ENCODE measurements at regions not wholly inside any gene's neighbourhood (a gene's known extent, or its start where the extent isn't known, plus 50 kb on each side); places are given as distances from the start of the nearest gene placed in this dataset.

DNA sequence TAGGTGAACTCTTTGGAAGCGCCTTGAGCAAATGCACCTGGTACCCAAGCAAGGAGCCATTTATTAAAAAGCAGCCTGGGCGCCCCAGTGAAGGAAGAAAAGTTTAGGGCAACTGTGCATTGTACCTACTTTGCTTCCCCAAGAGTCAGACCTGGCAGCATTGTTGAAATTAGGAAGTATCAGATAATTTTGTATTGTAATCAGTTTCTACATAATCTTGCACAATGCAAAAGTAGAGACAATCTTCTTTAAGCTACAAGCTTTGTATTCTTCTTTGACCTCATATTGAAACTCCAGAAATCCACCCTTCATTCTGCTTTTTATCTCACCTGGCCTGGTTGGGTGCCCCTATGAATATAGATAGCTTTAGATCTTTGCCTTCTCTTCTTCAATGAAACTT lies 490.8 kb downstream of the RASEF start:
- intact Hi-C loops (cut with micrococcal nuclease) = no loop called here

DNA sequence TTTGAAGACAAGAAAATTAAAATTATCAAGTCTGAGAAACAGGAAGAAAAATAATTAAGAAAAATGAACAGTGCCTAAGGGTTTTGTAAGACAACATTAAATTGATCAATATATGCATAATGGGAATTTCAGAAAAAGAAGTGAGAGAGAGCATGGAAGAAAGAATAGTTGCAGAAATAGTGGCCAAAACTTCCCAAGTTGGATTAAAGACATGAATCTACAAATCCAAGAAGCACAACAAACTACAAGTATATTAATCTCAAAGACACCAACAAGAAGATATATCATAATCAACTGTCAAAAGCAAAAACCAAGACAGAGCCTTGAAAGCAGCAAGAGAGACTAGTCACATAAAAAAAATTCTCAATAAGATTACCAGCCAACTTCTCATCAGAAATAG lies 488.0 kb downstream of the RASEF start:
- intact Hi-C loops (cut with micrococcal nuclease) = no loop called here

DNA sequence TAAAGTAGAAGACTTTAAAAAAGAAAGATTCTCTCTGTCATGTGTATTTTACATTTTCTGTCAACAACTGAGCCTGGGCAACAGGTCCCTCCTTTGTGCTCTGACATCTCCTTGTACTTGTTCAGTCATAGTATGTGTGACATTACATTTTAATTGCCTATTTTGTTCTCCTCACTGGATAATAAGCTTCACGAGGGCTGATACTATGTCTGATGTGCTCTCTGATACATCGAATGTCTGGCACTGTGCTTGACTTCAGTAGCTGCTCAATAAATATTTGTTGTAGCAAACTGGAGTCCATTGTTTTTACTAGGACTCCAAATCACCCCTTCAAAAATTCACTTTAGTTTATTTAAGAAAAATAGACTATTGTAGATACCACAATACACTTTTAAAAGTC lies 482.0 kb downstream of the RASEF start:
- intact Hi-C loops (cut with micrococcal nuclease) = no loop called here

DNA sequence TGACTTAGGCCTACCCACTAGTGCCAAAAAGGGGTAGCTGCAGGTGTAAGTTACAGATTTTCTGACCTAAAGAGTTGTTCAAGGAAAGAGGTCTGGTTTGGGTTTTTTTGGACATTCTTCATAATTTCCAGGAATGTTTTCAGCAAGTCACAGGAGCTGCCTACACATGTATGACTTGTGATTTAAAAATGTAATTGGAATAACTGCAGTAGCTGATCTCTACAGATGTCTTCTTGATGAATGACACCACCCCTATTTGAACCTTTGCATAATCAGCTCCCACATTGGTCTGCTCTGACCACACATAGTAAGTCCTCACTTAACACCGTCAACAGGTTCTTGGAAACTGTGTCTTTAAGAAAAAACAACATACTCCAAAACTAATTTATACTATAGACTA lies 481.4 kb downstream of the RASEF start:
- intact Hi-C loops (cut with micrococcal nuclease) = no loop called here

GRCh38 chr9:82581935-82582334 lies 481.0 kb downstream of the RASEF start:
- intact Hi-C loops (cut with micrococcal nuclease) = no loop called here

DNA sequence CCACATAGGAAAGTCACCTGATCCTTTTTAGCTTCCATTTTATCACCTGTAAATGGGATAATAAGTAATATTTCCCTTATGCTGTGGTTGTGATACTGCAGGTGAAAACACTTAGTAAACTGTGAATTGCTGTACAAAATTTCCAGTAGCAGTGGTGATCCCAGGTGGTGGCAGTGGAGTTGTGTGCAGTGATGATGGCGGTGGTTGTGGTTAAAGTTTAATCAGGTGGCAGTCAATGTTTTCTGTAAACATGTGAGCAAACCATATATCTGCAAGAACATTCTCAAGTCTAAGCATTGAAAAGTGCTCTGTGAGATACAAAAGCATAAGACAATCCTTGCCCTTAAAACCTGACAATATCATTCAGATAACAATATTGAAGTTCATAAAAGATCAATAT lies 480.2 kb downstream of the RASEF start:
- intact Hi-C loops (cut with micrococcal nuclease) = no loop called here

- intact Hi-C loops (cut with micrococcal nuclease) = no loop called here
Measured at GRCh38 chr9:82583524-82583923, 479.4 kb downstream of the RASEF start.

GRCh38 chr9:82584349-82584863 lies 478.5 kb downstream of the RASEF start:
- intact Hi-C loops (cut with micrococcal nuclease) = no loop called here

DNA sequence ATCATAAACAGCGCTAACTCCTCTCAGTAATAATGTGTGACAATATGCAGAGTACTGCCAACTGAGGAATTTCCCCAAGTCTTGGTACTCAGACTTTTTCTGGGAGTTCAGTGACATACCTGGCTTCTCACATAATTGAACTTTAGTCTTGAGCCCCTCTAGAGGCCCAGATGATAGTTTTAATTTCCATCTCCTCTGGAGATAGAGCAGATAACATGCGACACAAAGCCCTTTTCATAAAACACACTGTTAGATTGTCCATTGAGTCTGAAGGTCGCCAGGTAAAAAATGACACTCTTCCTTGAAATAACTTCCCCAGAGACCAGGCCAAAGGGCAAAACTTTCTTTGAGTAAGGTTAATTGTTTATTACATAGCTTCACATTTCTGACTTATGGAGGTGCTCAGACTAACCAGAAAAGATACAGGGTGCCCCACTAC lies 476.0 kb downstream of the RASEF start:
- intact Hi-C loops (cut with micrococcal nuclease) = no loop called here

GRCh38 chr9:82588301-82589180 lies 474.4 kb downstream of the RASEF start:
- intact Hi-C loops (cut with micrococcal nuclease) = no loop called here

DNA sequence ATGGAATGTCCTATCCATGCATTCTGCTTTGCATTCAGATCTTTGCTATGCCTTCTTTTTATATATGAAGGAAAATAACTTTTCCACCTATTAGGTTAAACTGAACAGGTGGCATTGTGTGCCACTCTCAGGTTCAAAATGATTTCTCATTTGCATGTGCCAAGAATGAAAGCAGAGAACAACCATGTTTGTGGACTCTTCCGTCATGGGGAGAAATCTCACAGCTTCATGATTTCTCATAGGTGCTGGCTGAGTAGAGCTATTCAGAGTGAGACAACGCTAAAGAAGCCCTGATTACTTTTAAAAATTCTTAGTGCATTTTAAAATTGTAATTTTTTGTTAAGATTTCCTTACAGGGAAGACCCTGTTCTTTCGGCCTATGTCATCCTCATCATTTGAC lies 472.1 kb downstream of the RASEF start:
- intact Hi-C loops (cut with micrococcal nuclease) = no loop called here

DNA sequence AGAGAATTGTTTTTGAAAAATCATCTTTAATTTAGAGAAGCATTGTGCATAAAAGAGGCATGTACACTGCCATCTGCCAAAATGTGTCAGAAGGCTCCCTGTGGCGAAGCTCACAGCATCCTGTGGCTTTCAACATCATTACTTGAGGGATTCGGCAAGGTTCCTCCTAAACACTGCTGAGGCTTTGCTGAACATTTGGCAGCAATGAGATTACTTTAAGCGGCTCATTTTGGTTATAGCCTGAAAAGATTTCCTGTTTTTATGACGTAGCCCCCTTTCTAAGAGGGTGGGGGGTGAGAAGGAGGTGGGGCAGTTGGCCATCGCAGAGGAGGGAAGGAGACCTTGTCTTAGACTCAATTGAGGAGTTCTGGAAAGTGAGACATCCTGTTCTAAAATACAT lies 469.4 kb downstream of the RASEF start:
- intact Hi-C loops (cut with micrococcal nuclease) = no loop called here

- intact Hi-C loops (cut with micrococcal nuclease) = no loop called here
Measured at GRCh38 chr9:82597241-82598203, 465.4 kb downstream of the RASEF start.

GRCh38 chr9:82598241-82599039 lies 464.5 kb downstream of the RASEF start:
- intact Hi-C loops (cut with micrococcal nuclease) = no loop called here

GRCh38 chr9:82599336-82599949 lies 463.5 kb downstream of the RASEF start:
- intact Hi-C loops (cut with micrococcal nuclease) = no loop called here

- intact Hi-C loops (cut with micrococcal nuclease) = no loop called here
Measured at GRCh38 chr9:82600536-82601292, 462.2 kb downstream of the RASEF start.

DNA sequence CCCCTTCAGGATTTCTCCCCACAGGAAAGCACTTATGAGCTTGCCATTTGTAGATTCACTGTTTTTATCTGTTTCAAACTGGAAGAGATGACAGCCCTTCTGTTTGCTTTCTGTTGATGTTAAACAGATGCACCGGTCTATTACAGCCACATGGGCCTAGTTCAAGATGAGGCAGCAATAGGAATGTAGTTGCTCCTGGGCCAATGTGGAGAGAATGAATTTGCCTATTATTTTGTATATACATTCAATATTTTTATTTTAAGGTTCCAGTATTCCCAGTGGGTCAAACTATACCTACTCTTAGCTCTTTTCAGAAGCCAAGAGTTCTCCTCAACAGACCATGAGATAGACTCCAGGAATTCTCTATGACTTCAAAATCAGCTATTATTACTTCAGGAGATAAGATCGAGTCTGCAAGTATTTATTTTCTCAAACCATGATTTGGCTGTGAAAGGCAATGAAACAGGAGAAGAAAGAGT lies 461.6 kb downstream of the RASEF start:
- intact Hi-C loops (cut with micrococcal nuclease) = no loop called here

GRCh38 chr9:82604947-82605656 lies 457.8 kb downstream of the RASEF start:
- intact Hi-C loops (cut with micrococcal nuclease) = no loop called here

- intact Hi-C loops (cut with micrococcal nuclease) = no loop called here
Measured at GRCh38 chr9:82605657-82606031, 457.3 kb downstream of the RASEF start.
